GM12878 (cell line): ENCODE measurements at regions not wholly inside any gene's neighbourhood (a gene's known extent, or its start where the extent isn't known, plus 50 kb on each side); places are given as distances from the start of the nearest gene placed in this dataset.

Experiments used
- ATAC-seq: fragments of 200-7000 bp; cut with Tn5 transposase; 3 replicates; pipeline ENCODE4 v1.9.1; 2020; ENCODE audit warnings: mild to moderate bottlenecking, moderate library complexity
- BruUV-seq: library from RNA; stranded (reverse); fragments of 400-500 nt; replicated peaks from 2 replicates; lab custom pipeline; 2021; lab: Mats Ljungman, UMichigan
- CTCF ChIA-PET: fragments of 300-600 bp; sonication (Branson Sonifier 250); formaldehyde crosslinking; extraction: SDS; loops from one replicate; lab custom pipeline; 2021; ENCODE audit warnings: inconsistent platforms; lab: Yijun Ruan, JAX
- POLR2A ChIA-PET: fragments of 350-600 bp; formaldehyde crosslinking; extraction: SDS; loops from one replicate; lab custom pipeline; 2021; ENCODE audit warnings: inconsistent platforms; lab: Charles Lee
- RAD21 ChIA-PET: fragments of 300-600 bp; sonication (Branson Sonifier 250); formaldehyde crosslinking; loops from one replicate; lab custom pipeline; 2023; ENCODE audit warnings: antibody characterized with exemption; ENCODE audit not compliant: unreplicated experiment; lab: Charles Lee
- SMC1A ChIA-PET: fragments of 300-600 bp; sonication (Branson Sonifier 250); formaldehyde crosslinking; loops from one replicate; lab custom pipeline; 2023; ENCODE audit not compliant: unreplicated experiment, uncharacterized antibody; lab: Charles Lee
- DNase-seq: peaks from one replicate; pipeline ENCODE4 v3.0.0-alpha.2; 2011; ENCODE audit warnings: low read depth, low spot score
- FAIRE-seq: peaks from 3 replicates; lab custom pipeline; 2011; peaks lifted over from hg19 to GRCh38; lab: Jason Lieb, UNC
- H2AFZ ChIP-seq: 2 replicates; pipeline ENCODE4 v1.6.0; 2011; ENCODE audit warnings: low read depth, low read length, control low read depth; ENCODE audit not compliant: control insufficient read depth
- H3K27ac ChIP-seq: 2 replicates; pipeline ENCODE4 v1.5.1; 2011; ENCODE audit warnings: control low read depth; ENCODE audit not compliant: control insufficient read depth, insufficient read depth
- H3K27me3 ChIP-seq, 2 experiments: replicated peaks in 1 of 2; 2 replicates each; pipeline versions ENCODE4 v1.6.0 to v1.6.1; 2011; ENCODE audit warnings: low read length in 1 of 2; ENCODE audit not compliant: control insufficient read depth in 2 of 2, insufficient read depth in 2 of 2
- H3K36me3 ChIP-seq, 2 experiments: 2 replicates each; pipeline ENCODE4 v1.5.1; 2011; ENCODE audit warnings: low read length in 1 of 2; ENCODE audit not compliant: control insufficient read depth in 2 of 2, insufficient read depth in 2 of 2
- H3K4me1 ChIP-seq: 2 replicates; pipeline ENCODE4 v1.6.1; 2011; ENCODE audit warnings: mild to moderate bottlenecking, low read length, moderate library complexity, mixed read lengths; ENCODE audit not compliant: control insufficient read depth, insufficient read depth
- H3K4me2 ChIP-seq: 2 replicates; pipeline ENCODE4 v1.6.0; 2011; ENCODE audit warnings: control low read depth; ENCODE audit not compliant: control insufficient read depth, insufficient read depth
- H3K4me3 ChIP-seq: fragments of 200-600 bp; sonication (generic); 2 replicates; pipeline ENCODE4 v1.5.1; 2016
- H3K79me2 ChIP-seq: 2 replicates; pipeline ENCODE4 v1.6.0; 2011; ENCODE audit warnings: low read length; ENCODE audit not compliant: control insufficient read depth, insufficient read depth
- H3K9ac ChIP-seq: 2 replicates; pipeline ENCODE4 v1.8.0; 2011; ENCODE audit warnings: low read length, control low read depth, mixed read lengths; ENCODE audit not compliant: control insufficient read depth, insufficient read depth
- H3K9me3 ChIP-seq: replicated peaks from 3 replicates; pipeline ENCODE4 v1.5.1; 2011; ENCODE audit warnings: mild to moderate bottlenecking, low read length; ENCODE audit not compliant: control insufficient read depth, insufficient read depth
- H4K20me1 ChIP-seq: 2 replicates; pipeline ENCODE4 v1.6.0; 2011; ENCODE audit not compliant: control insufficient read depth, insufficient read depth
- MYB ChIP-seq: fragments of 150-350 bp; IDR thresholded peaks from 2 replicates; pipeline ENCODE4 v1.6.1; 2014; ENCODE audit warnings: mild to moderate bottlenecking, low read depth, low read length, borderline replicate concordance
- NKRF ChIP-seq: fragments of 450-650 bp; conservative IDR thresholded peaks from 2 replicates; pipeline ENCODE4 v1.6.1; 2017; ENCODE audit warnings: mild to moderate bottlenecking, moderate library complexity
- USF2 ChIP-seq: IDR thresholded peaks from 2 replicates; pipeline ENCODE4 v1.6.1; 2011; ENCODE audit warnings: low read depth, low read length, improper control_type of control experiment, borderline replicate concordance
- WGBS: methylation state at CpG from one replicate; pipeline ENCODE4 v1.1.6; 2016; ENCODE audit warnings: low lambda C conversion rate; ENCODE audit not compliant: insufficient replicate concordance, insufficient coverage; ENCODE audit errors: missing lambda C conversion rate; 5-methylcytosine and 5-hydroxymethylcytosine counted together
- in situ Hi-C: fragments of 300-500 bp; cut with MboI; formaldehyde crosslinking; loops from 9 replicates; pipeline ENCODE4 v1.14.3; 2018; ENCODE audit warnings: mixed read lengths
- intact Hi-C: fragments of 100-400 bp; cut with micrococcal nuclease; formaldehyde crosslinking; loops from one replicate; pipeline ENCODE4 v1.14.2; 2022; ENCODE audit not compliant: unreplicated experiment
- TF ChIP-seq, protein P1 (sequence below): fragments of 450-650 bp; IDR thresholded peaks from 2 replicates; pipeline ENCODE4 v1.6.1; 2017; ENCODE audit warnings: mild to moderate bottlenecking, moderate library complexity

GRCh38 chr12:58090685-58091084 lies 149.3 kb downstream of the ATP23 start:
- Histone ChIP-seq H3K9ac (no peak overlapping the region), H3K79me2 (no peaks in the 10 kb centered on the region), H3K4me2 (no peak overlapping the region), H3K27ac (no peak overlapping the region), H3K4me3 (no peak overlapping the region), H3K27me3 (no peaks in the 10 kb centered on the region), H2AFZ (no peak overlapping the region), H3K36me3 (no peaks in the 10 kb centered on the region), H4K20me1 (no peaks in the 10 kb centered on the region), H3K9me3 (no peaks in the 10 kb centered on the region), H3K4me1 (no peaks in the 10 kb centered on the region)
- intact Hi-C loops: no loop called here
- BruUV-seq: no TSS peak
- in situ Hi-C loops: no loop called here
- WGBS: 2% methylated on average over 5 of the region's 5 CpGs
- SMC1A ChIA-PET: interaction anchor here (0.6 kb wide), 1 partner anchor 15 kb away, joined by 3 read pairs; no protein-coding TSS in a partner anchor
- POLR2A ChIA-PET: no interaction called here
- ATAC-seq (no peak), DNase-seq (no peak), FAIRE-seq (no peak)
- RAD21 ChIA-PET: no interaction called here
- TF ChIP-seq, protein P1, sequence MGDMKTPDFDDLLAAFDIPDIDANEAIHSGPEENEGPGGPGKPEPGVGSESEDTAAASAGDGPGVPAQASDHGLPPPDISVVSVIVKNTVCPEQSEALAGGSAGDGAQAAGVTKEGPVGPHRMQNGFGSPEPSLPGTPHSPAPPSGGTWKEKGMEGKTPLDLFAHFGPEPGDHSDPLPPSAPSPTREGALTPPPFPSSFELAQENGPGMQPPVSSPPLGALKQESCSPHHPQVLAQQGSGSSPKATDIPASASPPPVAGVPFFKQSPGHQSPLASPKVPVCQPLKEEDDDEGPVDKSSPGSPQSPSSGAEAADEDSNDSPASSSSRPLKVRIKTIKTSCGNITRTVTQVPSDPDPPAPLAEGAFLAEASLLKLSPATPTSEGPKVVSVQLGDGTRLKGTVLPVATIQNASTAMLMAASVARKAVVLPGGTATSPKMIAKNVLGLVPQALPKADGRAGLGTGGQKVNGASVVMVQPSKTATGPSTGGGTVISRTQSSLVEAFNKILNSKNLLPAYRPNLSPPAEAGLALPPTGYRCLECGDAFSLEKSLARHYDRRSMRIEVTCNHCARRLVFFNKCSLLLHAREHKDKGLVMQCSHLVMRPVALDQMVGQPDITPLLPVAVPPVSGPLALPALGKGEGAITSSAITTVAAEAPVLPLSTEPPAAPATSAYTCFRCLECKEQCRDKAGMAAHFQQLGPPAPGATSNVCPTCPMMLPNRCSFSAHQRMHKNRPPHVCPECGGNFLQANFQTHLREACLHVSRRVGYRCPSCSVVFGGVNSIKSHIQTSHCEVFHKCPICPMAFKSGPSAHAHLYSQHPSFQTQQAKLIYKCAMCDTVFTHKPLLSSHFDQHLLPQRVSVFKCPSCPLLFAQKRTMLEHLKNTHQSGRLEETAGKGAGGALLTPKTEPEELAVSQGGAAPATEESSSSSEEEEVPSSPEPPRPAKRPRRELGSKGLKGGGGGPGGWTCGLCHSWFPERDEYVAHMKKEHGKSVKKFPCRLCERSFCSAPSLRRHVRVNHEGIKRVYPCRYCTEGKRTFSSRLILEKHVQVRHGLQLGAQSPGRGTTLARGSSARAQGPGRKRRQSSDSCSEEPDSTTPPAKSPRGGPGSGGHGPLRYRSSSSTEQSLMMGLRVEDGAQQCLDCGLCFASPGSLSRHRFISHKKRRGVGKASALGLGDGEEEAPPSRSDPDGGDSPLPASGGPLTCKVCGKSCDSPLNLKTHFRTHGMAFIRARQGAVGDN: no peak
- TF ChIP-seq MYB (no peak), NKRF (no peak), USF2 (no peak)
- CTCF ChIA-PET: no interaction called here
